ENCODE measurements at regions not wholly inside any gene's neighbourhood (a gene's known extent, or its start where the extent isn't known, plus 50 kb on each side); places are given as distances from the start of the nearest gene placed in this dataset.

- no peak for DNase-seq
These were observed 50.2 kb upstream of the EYA4 start for GRCh38 chr6:133190912-133191311.

- no peak for DNase-seq
These were observed 49.8 kb upstream of the EYA4 start for GRCh38 chr6:133191323-133191722.

Data from activated CD4-positive, alpha-beta T cell treated with anti-CD3 and anti-CD28 coated beads for 4 hours (primary cell).